Adrenal gland (tissue), 9 donors: ENCODE measurements at regions not wholly inside any gene's neighbourhood (a gene's known extent, or its start where the extent isn't known, plus 50 kb on each side); places are given as distances from the start of the nearest gene placed in this dataset.
"Not testable (repeated sequence)": the region's sequence is repeated elsewhere in the genome, so short reads cannot be mapped to it uniquely, and the experiment has no call there.

Source experiments
- DNase-seq, 7 donors: peaks; one replicate each; pipeline ENCODE4 v3.0.0-alpha.2; 2019 to 2020
- H3K27ac ChIP-seq, 5 donors: fragments of 200-600 bp; sonication (generic) in 4 of 5; 1 replicate in 3 of 5; 2 replicates in 2 of 5; pipeline versions ENCODE4 v1.5.1 to v1.8.0; 2016 to 2020; ENCODE audit warnings: mild to moderate bottlenecking in 1 of 5
- H3K27me3 ChIP-seq: fragments of 200-600 bp; 2 replicates; pipeline ENCODE4 v1.8.0; 2021
- H3K36me3 ChIP-seq, 2 donors: fragments of 200-600 bp; replicated peaks in 1 of 2; 1 replicate in 1 of 2; 2 replicates in 1 of 2; pipeline versions ENCODE4 v1.5.1 to v1.8.0; 2018 to 2022
- H3K4me1 ChIP-seq, 2 donors: fragments of 200-600 bp; replicated peaks in 1 of 2; 1 replicate in 1 of 2; 2 replicates in 1 of 2; pipeline versions ENCODE4 v1.5.1 to v1.8.0; 2018 to 2021
- H3K4me3 ChIP-seq, 4 donors: fragments of 200-600 bp; sonication (generic) in 3 of 4; one replicate each; pipeline ENCODE4 v1.5.1; 2016 to 2018
- H3K9me3 ChIP-seq, 3 donors: fragments of 200-600 bp; sonication (generic) in 1 of 3; replicated peaks in 1 of 3; 1 replicate in 2 of 3; 2 replicates in 1 of 3; pipeline versions ENCODE4 v1.5.1 to v1.8.0; 2016 to 2021
- POLR2A ChIP-seq, 2 donors: fragments of 450-650 bp; IDR thresholded peaks; one replicate each; pipeline ENCODE4 v1.6.1; 2017; ENCODE audit warnings: antibody characterized with exemption in 2 of 2, mild to moderate bottlenecking in 2 of 2, moderate library complexity in 1 of 2
- WGBS, 4 donors: extraction: QIAGEN DNeasy Blood & Tissue Kit in 2 of 4; methylation state at CpG; one replicate each; pipeline versions ENCODE4 v1.1.5 to v1.1.7; 2013 to 2017; 5-methylcytosine and 5-hydroxymethylcytosine counted together
- intact Hi-C, 2 donors: fragments of 100-400 bp; cut with DNase I; formaldehyde crosslinking; loops; one replicate each; pipeline versions ENCODE4 v1.14.1 to v1.15.0; 2022 to 2023
- TF ChIP-seq, protein P1 (sequence below), 6 experiments: fragments of 450-650 bp in 4 of 6; fragments of 200-600 bp in 2 of 6; sonication (generic) in 1 of 6; IDR thresholded peaks; 1 replicate in 5 of 6; 2 replicates in 1 of 6; pipeline versions ENCODE4 v1.5.1 to v1.8.0; 2016 to 2021; ENCODE audit warnings: antibody characterized with exemption in 6 of 6, mild to moderate bottlenecking in 2 of 6, moderate library complexity in 1 of 6
- donor health status: healthy with polysubstance abuse.
- donor health status: Bipolar disorder and iron deficiency.
- donor health status: DM: yes; HTN: yes; CAD: no.
- donor health status: DM: no; HTN: no; CAD: no.
- donor health status: DM: no; HTN: no; CAD: no.

GRCh38 chr11:93604008-93604660, 57.3 kb upstream of the CEP295 start:
- intact Hi-C loops, result no loop called here
- no peaks in the 10 kb centered on the region for H3K36me3 ChIP-seq

DNA sequence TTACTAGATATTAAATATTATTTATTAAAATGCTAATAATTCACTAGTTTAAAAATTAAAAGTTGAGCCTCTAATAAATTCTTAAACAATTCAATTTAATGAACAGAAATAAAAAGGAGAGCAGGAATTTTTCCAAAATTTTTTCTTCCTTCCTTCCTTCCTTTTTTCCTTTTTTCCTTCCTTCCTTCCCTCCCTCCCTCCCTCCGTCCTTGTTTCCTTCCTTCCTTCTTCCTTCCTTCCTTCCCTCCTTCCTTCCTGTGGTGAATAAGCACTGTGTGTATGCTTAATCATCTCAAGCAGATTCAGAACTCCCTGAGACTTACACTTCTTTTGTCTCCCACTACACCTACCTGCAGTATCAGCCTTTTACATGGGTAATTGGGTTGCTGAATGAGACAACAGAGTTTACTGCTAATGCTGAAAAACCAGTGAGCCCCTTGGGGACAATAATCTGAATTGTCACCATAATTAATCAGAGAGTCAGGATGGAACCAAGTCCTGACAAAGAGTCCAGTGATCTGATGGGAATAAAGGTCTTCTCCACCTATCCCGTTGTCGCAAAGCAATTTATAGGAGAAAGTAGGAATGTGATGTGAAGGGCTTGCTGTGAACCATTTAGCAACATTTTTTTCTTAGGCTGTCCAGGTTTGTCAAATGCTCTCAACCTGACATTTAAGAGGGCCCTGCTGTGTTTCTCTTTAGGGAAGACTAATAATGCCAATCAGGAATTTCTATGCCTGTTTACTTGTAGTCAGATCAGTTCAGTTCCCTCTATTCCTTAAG, 58.1 kb upstream of the CEP295 start:
- Histone ChIP-seq H3K4me1 (no peaks in the 10 kb centered on the region), H3K27me3 (no peaks in the 10 kb centered on the region), H3K27ac (no peak overlapping the region), H3K36me3 (no peaks in the 10 kb centered on the region), H3K4me3 (no peak overlapping the region), H3K9me3 (no peaks in the 10 kb centered on the region)
- intact Hi-C loops, result no loop called here
- no peak for DNase-seq
- 73 to 84% (median 76%) methylated on average over 3 of the region's 3 CpGs for WGBS, 4 donors
- TF ChIP-seq POLR2A (IDR thresholded peaks at IDR 0.05), result no peak
- TF ChIP-seq, protein P1, sequence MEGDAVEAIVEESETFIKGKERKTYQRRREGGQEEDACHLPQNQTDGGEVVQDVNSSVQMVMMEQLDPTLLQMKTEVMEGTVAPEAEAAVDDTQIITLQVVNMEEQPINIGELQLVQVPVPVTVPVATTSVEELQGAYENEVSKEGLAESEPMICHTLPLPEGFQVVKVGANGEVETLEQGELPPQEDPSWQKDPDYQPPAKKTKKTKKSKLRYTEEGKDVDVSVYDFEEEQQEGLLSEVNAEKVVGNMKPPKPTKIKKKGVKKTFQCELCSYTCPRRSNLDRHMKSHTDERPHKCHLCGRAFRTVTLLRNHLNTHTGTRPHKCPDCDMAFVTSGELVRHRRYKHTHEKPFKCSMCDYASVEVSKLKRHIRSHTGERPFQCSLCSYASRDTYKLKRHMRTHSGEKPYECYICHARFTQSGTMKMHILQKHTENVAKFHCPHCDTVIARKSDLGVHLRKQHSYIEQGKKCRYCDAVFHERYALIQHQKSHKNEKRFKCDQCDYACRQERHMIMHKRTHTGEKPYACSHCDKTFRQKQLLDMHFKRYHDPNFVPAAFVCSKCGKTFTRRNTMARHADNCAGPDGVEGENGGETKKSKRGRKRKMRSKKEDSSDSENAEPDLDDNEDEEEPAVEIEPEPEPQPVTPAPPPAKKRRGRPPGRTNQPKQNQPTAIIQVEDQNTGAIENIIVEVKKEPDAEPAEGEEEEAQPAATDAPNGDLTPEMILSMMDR (IDR thresholded peaks at IDR 0.05), result no peak

More at GRCh38 chr11:93604008-93604660, 57.3 kb upstream of the CEP295 start:
- H3K9me3 ChIP-seq, result no peaks in the 10 kb centered on the region
- no peak overlapping the region for H3K4me3 ChIP-seq
- no peak for DNase-seq
- no peak for TF ChIP-seq POLR2A (IDR thresholded peaks at IDR 0.05)
- TF ChIP-seq, protein P1 (IDR thresholded peaks at IDR 0.05), result no peak
- H3K27me3 ChIP-seq, result no peaks in the 10 kb centered on the region
- 67 to 73% (median 67%) methylated on average over 4 of the region's 4 CpGs for WGBS, 4 donors
- no peaks in the 10 kb centered on the region for H3K4me1 ChIP-seq
- H3K27ac ChIP-seq, result no peak overlapping the region

GRCh38 chr11:93596171-93596570, 53.0 kb upstream of the SMCO4 start:
- H3K27ac ChIP-seq, DNase-seq, H3K4me1 ChIP-seq, H3K4me3 ChIP-seq, H3K27me3 ChIP-seq, H3K36me3 ChIP-seq, intact Hi-C loops, H3K9me3 ChIP-seq: not testable (repeated sequence)
- 45 to 83% (median 61%) methylated on average over 2 of the region's 2 CpGs for WGBS, 4 donors
